Liver (tissue), 3 donors: ENCODE measurements at regions not wholly inside any gene's neighbourhood (a gene's known extent, or its start where the extent isn't known, plus 50 kb on each side); places are given as distances from the start of the nearest gene placed in this dataset.

Source experiments
- RAD21 ChIP-seq, 2 donors: IDR thresholded peaks; 2 replicates each; pipeline ENCODE4 v1.6.1; 2016; ENCODE audit warnings: antibody characterized with exemption in 2 of 2, mild to moderate bottlenecking in 2 of 2
- YY1 ChIP-seq: IDR thresholded peaks from 2 replicates; pipeline ENCODE4 v1.6.1; 2016; ENCODE audit warnings: antibody characterized with exemption, mild to moderate bottlenecking
- TF ChIP-seq, protein P1 (sequence below): fragments of 150-350 bp; IDR thresholded peaks from 2 replicates; pipeline ENCODE4 v1.5.1; 2017; ENCODE audit warnings: improper control_type of control experiment, low read depth, low read length; ENCODE audit not compliant: missing input control
- donor health status: healthy.
- donor health status: healthy.

DNA sequence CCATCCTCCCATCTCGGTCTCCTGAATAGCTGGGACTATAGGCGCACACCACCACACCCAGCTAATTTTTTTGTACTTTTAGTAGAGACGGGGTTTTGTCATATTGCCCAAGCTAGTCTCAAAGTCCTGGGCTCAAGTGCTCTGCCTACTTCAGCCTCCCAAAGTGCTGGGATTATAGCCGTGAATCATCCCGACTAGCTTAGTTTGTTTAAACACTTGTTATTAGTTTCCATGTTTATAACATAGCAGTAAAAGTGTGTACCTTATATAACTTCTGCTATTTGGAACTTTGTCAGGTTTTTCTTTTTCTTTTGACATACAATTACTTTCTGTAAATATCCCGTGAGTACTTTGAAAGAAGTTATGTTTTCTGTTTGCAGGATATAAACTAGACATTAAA is 60.6 kb upstream of the C1orf21 start:
- TF ChIP-seq, protein P1, sequence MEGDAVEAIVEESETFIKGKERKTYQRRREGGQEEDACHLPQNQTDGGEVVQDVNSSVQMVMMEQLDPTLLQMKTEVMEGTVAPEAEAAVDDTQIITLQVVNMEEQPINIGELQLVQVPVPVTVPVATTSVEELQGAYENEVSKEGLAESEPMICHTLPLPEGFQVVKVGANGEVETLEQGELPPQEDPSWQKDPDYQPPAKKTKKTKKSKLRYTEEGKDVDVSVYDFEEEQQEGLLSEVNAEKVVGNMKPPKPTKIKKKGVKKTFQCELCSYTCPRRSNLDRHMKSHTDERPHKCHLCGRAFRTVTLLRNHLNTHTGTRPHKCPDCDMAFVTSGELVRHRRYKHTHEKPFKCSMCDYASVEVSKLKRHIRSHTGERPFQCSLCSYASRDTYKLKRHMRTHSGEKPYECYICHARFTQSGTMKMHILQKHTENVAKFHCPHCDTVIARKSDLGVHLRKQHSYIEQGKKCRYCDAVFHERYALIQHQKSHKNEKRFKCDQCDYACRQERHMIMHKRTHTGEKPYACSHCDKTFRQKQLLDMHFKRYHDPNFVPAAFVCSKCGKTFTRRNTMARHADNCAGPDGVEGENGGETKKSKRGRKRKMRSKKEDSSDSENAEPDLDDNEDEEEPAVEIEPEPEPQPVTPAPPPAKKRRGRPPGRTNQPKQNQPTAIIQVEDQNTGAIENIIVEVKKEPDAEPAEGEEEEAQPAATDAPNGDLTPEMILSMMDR: no peak
- TF ChIP-seq YY1: no peak
- TF ChIP-seq RAD21 (IDR thresholded peaks at IDR 0.05): no peak
